IPS DF 19.7 (cell line): ENCODE measurements at regions not wholly inside any gene's neighbourhood (a gene's known extent, or its start where the extent isn't known, plus 50 kb on each side); places are given as distances from the start of the nearest gene placed in this dataset.
A peak's percentile ranks its signal among the peaks of the same experiment; 100 is the strongest.

Experiments used
- DNase-seq: peaks from one replicate; pipeline ENCODE4 v3.0.0-alpha.2; 2013; ENCODE audit warnings: low read depth, low spot score

DNA sequence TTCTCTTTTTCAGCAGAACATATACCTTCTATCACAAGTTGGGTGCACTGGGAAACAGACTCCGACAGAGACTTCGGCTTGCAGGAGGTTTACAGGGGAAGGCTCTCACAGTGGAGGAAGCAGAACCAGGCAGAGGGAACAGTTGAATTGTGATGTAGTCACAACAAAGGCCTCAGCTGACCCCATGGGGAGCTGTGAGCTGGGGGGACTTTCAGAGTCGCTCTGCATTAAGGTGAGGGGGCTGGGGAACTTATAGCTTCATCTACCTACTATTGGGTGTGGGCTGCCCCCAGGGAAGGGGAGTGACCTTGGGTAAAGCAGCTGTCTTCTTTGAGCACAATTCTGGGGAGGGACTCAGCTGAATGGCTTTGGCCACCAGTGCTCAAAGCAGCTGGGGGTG lies 94.9 kb upstream of the POU3F1 start:
- DNase-seq = no peak

DNA sequence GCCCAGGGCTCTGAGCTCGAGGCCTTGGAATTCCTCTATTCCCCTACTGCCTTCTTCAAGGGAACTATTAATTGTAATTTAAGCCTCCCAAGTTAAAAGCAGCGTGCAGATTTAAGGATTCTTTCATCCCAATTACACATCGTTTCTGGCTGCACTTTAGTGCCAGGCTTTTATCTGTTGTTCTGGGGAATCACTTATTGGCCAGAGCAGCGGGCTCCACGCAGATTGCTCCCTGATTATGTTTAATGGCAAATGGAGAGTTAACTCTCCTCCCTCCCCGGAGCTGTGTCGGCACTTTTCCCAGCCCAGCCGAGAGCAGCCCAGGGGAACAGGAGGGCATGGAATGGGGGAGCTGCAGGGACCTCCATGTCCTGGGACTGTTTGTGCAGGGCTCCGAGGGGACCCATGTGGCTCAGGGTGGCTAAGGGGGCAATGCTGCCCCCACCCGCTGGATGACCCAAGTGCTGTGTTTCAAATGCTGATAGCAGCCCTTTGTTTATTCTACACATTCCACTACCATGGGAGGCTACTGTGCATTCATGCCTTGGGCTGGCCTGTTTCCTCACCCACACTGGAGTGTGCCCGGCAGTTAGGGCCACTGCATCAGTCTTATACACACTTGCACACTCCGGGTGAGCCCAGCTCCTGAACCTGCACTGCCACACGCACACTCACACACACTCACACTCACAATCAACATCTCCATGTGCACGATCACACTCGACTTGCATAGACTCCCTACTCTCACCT lies 93.3 kb upstream of the POU3F1 start:
- DNase-seq = peak; percentile 75

DNA sequence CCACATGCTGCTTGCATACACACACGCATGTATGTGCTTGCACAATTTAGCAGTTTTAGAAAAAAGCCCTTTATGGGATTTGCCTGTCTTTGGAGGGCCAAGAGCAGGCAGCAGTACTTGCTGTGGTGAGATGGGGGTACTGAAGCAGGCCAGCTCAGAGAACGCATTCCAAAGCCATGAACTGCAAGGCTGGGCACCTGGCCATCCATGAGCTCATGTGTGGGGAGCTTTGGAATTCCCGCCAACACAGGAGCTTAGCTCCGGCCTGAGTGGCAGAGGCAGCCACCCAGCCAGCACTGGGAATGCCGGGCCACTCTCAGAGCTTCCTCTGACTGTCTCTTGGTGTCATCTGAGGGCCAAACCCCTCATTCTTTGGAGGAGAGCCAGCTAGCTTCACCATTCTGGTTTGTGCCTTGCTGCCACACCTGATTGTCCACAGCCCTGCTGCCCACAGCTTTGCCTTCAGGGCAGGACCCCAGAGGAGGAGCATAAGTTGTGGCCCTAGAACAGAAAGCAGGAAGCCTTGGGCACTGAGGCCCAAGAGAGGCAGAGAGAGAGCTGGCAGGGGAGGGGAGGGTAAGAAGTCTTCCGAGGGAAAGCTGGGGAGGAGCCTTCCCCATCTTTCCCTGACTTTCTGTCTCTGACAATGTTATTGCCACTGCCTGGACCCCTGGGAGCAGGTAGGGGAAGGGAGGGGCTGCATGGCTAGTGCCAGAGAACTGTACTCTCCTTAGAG lies 92.1 kb upstream of the POU3F1 start:
- no peak for DNase-seq

DNA sequence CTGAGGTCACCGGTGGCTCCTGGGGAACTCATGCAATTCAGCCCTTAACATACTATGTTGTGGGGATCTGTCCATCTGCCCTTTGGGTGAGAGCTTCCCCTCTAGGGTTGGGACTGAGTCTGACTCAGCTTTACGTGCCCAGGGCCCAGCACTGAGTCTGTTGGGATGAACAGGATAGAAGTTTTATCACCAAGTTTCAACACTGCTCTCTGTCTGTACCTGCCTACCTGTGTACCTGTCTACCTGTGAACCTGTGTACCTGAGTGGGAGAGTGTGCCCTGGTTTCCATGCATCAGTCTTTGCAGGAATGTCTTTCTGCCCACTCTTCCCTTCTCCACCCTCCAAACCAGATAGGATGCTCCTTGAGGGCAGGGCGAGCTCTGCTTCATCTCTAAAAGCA lies 90.6 kb upstream of the POU3F1 start:
- DNase-seq = no peak

DNA sequence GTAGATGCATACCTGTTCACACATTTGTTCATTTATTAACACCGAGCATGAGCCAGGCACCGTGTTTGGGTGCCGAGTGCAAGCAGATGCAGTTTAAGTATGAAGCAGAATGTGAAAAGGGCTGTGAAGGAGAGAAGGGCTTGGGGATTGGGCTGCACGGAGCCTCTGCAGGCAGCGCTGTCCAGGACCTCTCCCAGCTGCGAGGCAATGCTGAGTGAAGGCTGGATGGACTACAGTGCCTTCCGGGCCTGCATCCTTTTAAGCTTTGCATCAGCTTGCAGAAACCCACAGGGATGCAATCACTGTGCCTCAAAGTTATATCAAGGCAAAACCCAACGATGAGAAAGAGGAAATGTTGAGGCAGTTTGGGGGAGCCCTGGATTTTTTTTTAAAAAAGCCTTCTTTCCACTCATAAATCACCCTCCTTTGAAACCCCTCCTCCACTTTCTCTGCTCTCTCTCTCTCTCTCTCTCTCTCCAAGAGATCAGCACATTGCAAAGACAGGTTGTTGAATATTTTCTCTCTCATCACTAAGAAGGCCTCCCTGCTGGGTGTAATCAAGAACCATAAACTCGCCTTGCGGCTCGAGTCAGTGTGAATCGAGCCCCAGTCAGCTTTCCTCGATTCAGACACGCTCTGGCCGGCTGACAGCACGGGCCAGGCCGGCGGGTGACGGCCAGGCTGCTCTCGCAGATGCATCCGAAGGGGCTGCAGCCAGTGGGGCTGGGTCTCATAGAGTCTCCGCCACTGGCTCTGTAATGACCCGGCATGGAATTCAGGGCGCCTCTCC lies 89.2 kb upstream of the POU3F1 start:
- DNase-seq = no peak

DNA sequence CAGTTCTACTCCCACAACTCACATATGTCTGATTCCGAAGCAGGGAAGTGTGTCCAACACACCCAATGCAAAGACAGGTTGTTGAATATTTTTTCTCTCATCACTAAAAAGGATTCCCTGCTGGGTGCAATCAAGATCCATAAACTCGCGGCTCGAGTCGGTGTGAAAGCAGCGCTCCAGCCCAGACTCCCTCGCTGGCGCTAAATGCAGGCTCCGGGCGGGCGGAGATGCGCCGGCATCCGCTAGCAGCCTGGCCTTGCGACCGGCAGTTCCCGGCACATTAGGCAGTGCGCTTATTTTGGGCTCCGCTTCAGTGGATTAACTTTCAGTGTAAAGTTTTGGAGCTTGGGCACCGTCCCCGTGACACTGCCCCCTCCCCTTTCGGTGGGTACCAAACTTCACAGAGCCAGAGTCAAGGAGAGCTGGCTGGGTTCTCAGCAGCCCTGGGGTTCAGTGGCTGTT lies 87.7 kb upstream of the POU3F1 start:
- DNase-seq = no peak

DNA sequence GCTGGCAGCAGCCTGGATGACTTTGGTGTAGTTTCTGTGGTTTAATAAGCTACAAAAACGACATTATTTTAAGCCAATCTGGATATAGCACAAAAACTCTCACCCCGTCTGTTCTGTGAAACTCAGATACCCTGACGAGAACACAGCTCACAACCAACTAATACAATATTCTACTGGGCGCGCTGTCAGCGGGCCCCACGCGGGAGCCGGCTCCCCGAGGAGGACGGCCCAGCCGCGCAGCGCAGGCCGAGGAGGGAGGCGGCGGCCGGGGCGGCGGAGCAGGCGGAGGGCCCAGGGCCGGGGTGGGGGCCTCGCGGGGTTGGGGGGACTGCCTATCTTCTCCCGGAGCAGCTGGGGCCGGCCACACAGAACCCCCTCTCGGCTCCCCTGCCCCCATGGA lies 87.2 kb upstream of the POU3F1 start:
- DNase-seq = no peak

DNA sequence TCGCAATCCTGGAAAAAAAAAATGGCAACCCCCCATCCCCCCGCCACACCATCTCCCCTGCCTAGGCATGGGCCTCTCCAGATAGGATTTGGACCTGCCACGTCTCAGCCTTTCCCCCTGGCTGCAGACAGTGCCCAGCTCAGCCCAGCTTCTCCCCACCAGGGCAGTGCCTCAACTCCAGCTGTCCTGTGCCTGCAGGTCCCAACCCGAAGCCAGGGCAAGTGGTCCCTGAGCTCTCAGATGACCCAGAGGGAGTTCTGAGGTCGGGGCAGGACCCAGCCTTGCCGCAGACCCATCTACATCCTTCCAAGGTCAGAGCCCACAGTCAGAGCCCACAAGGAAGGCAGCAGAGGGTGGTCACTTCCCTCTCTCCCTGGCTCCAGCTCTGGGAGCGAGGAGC lies 86.7 kb upstream of the POU3F1 start:
- no peak for DNase-seq

DNA sequence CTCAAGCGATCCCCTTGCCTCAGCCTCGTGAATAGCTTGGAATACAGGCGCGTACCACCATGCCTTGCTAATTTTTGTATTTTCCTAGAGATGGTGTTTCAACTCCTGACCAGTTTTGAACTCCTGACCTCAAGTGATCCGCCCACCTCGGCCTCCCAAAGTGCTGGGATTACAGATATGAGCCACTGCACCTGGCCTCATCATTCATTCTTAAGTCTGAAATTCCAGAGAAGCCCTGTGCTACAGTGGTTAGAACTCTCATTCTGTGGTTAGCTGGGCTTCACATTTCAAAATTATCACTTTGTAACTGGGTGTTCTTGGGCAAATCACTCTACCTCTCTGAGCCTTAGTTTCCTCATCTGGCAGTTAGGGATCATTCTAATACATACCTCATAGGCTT lies 86.1 kb upstream of the POU3F1 start:
- DNase-seq = no peak

DNA sequence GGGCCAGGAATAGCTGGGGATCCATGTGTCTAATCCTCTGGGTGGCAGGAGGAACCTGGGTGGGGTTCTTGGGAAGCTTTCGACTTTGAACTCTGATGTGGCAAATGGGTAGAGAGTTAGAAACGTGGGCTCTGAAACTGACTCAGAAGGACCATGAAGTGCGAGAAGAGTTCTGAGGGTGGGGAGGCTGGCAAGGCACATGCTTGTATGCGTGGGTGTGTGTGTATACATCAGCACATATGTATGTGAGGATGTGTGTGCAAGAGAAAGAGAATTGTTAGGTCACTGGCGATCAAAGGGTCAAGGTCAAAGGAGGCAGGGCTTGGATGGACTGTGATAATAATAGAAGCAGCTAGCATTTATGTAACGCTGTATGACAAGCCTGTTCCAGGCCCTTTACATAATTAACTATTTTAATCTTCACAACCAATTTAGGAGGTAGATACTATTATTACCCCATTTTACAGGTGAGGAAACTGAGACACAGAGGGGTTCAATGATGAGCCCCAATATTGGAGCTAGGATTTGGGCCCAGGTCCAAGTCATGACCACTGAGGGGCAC lies 84.5 kb upstream of the POU3F1 start:
- no peak for DNase-seq

DNA sequence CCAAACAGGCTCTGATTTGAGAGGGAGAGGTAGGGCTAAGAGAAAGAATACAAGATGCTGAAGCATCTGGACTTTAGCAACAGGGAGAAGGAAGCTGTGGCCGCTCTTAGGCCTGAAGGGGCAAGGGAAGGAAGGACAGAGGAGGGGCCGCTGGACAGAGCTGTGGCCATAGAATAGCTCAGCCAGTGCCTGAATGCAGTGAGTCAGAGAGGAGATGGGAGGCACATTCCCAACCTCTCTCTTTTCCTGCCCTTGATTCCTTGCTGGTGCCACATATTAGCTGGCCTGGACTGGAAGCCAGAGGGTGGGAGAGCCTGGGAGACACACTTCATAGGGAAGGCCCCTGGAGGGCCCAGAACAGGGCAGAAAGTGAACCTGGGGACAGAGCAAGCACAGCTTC lies 83.4 kb upstream of the POU3F1 start:
- DNase-seq = no peak

DNA sequence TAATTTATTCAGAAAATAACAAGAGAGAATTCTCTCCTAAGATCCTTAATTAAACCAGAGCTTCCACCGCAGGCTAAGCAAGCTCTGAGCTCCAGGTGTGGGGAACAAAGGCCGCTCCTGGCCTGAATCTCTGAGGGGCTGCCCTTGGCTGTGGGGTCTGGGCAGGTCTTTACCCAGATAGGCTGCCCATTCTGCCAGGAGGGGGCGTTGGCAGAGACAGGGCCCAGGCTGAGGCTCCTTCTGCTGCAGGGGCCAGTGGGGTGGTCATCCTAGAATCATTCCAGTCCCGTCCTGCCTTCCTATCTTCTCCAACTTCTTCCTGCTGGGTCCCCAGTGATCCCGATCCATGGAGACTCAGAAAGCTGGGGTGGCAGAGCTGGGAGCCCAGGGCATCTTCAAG lies 82.9 kb upstream of the POU3F1 start:
- no peak for DNase-seq

DNA sequence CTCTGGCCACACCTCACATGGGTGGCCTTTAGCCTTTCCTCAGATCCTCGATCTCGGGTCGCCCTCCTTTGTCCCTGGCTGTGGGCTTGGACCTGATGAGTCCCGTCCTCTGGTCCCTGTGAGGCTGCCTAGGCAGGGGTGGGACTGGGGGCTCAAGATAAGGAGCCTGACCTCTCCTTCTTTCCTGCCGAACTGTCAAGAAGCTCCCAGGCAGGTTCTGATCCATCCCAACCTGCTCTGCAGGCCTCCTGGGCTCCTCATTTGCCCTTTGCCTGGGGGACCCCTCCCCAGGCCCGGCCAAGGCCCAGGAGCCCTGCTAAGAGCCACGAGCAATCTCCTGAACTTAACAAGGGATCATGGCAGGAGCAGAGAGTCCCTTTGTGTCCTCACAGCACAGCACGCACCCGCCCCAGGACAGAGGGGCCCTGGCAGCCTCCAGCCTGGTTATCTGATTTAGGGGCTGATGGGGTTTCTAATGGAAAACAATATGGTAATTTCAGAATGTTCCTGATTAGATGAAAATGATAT lies 82.4 kb upstream of the POU3F1 start:
- DNase-seq = no peak

DNA sequence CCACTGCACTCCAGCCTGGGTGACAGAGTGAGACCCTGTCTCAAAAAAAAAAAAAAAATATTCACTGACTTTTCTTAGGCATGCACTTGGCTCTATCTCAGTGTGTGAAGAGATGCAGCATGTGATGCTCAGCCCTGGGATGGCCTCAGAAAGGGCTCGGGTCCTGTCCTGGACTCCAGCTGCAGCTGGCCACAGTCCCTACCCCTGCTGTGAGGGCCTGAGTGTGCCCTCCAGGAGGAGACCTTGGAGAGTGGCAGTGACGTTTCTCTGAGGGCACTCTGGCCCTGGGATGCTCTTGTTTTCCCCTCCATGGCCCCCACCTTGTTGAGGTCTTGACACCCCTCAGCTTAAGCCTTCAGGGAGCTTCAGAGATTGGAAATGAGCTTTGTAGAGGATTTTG lies 81.9 kb upstream of the POU3F1 start:
- no peak for DNase-seq

DNA sequence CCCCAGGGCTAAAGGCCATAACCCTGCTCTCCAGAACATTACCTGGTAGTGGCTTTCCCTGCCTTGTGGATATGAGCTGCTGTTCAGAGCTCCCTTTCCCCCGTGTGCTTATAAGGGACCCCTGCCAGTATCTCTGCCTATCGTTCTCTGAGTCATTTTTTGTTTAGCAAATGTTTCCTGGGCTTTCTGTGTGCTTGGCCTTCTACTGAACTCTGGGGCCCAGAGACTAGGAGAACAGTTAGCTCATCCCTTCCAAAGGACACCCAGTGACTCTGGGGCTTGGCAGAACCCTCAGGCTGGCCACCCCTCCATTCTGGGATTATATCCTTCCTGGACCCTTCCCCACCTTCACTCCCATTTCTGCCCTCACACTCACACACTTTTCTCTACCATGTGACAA lies 80.8 kb upstream of the POU3F1 start:
- DNase-seq = no peak

DNA sequence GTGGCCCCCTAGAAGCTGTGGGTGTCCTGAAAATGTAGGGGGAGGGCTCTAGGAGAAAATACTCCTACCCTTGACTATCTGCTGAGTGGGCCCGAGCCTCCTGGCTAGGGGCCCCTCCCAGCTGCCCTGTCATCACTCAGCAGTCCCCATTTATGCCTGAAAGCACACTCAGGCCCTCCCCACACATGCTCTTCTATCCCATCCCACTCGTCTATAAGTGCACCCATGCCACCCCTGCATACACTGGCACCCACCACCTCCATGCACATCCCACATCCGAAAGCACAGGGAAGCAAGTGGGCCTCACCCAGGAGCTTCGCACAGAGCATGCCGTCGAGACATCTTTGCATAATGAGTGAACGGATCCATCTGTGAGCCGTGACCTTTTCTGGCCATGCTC lies 80.4 kb upstream of the POU3F1 start:
- no peak for DNase-seq

DNA sequence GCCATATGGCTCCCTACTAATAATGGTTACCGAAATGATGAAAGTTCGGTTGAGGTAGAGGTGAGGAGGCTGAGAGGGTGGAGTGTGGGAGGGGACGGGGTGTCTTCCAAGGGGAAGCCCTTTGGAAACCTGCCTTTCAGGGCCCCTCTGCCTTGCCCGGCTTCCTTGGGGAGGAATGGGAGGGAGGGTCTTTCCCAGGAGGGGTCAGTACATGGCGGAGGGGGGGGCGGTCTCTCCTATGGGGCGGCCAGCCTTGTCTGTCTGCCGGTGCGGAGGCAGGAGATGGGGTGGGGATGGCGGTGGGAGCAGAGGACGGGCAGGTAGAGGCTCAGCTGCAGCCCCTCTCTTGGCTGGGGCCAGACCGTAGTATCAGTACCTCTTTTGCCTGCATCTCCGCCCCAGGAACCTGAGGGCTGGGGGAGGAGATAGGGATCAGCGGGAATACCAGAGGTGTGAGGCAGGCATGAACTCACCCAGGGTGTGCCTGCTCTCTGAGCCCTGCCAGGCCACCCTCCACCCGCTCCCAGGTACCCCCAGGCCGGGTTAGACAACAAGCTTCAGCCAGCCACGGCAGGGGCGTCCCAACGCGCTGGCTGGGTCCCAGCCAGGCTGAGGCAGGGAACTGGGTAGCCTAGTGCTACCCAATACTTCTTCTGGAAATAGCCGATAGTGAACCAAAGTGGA lies 79.4 kb upstream of the POU3F1 start:
- no peak for DNase-seq

DNA sequence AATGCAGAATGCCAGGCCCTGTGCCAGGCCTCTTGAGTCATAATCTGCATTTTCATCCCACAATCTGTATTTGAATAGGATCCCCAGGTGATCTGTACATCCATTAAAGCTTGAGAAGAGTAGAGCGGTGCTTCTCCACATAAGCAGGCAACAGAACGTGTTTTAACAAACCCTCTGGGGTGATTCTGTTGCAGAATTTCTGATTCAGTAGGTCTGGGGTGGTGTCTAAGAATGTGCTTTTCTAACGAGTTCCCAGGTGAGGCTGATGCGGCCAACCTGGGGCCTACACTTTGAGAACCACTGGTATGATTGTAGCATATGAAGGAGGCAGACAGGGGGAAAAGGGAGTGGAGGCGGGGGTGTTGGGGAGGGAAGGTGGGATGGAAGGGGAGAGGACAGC lies 78.4 kb upstream of the POU3F1 start:
- no peak for DNase-seq

DNA sequence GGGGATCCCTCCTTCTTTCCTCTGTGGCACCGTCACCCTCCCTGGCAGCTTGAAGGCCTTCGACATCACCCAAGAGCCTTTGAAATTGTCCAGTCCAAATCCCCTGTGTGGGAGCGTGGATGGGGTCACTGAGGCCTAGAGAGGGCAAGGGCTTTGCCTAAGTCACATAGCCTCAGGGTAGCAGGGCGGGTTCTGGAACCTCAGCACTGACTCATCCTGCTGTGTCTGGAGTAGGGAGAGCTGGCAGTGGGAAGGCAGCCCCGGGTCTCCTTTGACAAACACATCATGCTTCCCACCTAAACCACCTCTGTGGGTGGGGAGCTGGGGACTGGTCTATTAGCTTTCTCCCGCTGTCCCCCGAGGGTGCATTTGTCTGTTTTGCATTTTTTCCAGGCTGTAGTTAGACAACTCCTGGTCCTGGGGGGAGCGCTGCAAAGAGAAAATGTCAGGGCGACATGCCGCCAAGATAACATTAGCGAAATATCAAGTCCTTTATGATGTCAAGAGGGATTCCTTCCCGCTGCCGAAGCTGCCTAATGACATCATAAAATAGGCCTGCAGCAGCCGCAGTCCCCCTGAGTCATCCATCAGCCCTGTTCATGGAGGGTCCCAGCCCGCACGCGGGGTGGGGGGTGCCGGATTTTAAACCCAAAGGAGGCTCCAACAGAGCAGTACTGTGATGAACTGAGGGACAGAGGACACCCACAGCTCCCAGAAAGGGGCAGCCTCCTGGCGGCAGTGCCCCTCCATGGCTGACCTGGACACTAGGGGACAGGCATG lies 77.0 kb upstream of the POU3F1 start:
- no peak for DNase-seq

DNA sequence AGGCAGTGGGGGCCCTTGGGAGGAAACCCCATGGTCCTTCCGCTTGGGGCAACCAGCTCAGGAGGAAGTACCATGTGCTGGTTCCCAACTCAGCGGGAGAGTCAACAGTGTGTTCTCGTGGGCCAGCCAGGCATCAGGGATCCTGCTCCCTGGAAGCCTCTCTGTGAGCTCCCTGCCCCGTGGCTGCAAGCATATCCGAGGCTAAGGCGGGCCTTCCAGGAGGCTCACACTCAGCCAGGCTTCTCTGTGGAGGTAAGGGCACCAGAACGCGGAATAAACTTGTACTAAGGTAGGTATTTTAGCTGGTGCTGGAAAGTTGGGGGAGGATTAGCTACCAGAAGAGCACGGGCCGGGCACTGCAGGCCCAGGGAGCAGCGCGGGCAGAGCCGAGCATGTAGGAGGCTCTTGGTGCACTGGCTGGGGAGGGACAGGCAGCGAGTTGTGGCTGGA lies 74.7 kb upstream of the POU3F1 start:
- DNase-seq = no peak
